Neural crest cell (in vitro differentiated cells): ENCODE measurements at regions not wholly inside any gene's neighbourhood (a gene's known extent, or its start where the extent isn't known, plus 50 kb on each side); places are given as distances from the start of the nearest gene placed in this dataset.

Experiments used
- DNase-seq: peaks from one replicate; pipeline ENCODE4 v3.0.0; 2021; ENCODE audit warnings: low read depth, mixed read lengths, low spot score
- H3K27ac Mint-ChIP-seq: one replicate; pipeline ENCODE4 v1.8.0; 2021; ENCODE audit warnings: mild to moderate bottlenecking, mixed read lengths; ENCODE audit not compliant: unreplicated experiment
- H3K27me3 Mint-ChIP-seq: 2 replicates; pipeline ENCODE4 v1.8.0; 2021; ENCODE audit warnings: low read depth, mild to moderate bottlenecking, mixed read lengths
- H3K36me3 Mint-ChIP-seq: 2 replicates; pipeline ENCODE4 v1.8.0; 2021; ENCODE audit warnings: low read depth, mild to moderate bottlenecking, mixed read lengths
- H3K4me1 Mint-ChIP-seq: 2 replicates; pipeline ENCODE4 v1.8.0; 2021; ENCODE audit warnings: mixed read lengths
- H3K4me3 Mint-ChIP-seq: one replicate; pipeline ENCODE4 v1.8.0; 2021; ENCODE audit warnings: mild to moderate bottlenecking, mixed read lengths
- H3K9me3 Mint-ChIP-seq: 2 replicates; pipeline ENCODE4 v1.8.0; 2021; ENCODE audit warnings: mixed read lengths
- TF ChIP-seq, protein P1 (sequence below): fragments of 200-600 bp; sonication (generic); conservative IDR thresholded peaks from 2 replicates; pipeline ENCODE4 v1.5.0; 2021; ENCODE audit warnings: antibody characterized with exemption, mild to moderate bottlenecking

DNA sequence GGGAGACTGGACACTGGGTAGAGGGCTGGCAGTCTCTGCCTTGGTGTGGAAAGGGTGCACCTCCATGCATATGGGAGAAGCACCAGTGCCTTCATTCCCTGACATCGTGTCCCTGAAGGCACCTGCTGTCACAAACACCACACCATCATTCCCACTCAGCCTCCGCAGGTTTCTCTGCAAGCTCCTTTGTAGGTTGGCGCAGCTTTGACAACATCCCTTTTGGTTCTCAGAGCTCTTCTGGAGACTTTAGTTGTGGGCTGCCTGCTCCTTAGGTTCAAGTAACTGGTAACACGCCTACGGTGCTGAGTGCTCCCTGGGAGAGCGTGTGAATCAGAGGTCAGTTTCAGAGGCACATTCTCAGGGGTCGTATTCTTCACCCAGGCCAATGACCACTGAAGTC lies 50.2 kb upstream of the TULP4 start:
- H3K4me3 Mint-ChIP-seq = no peak overlapping the region

More for the DNA sequence above, 50.2 kb upstream of the TULP4 start:
- peaks cover 25% of the 10 kb centered on the region for H3K36me3 Mint-ChIP-seq
- H3K9me3 Mint-ChIP-seq = no peaks in the 10 kb centered on the region
- H3K27ac Mint-ChIP-seq = no peak overlapping the region
- peaks cover 23% of the 10 kb centered on the region for H3K4me1 Mint-ChIP-seq
- no peaks in the 10 kb centered on the region for H3K27me3 Mint-ChIP-seq
- TF ChIP-seq, protein P1, sequence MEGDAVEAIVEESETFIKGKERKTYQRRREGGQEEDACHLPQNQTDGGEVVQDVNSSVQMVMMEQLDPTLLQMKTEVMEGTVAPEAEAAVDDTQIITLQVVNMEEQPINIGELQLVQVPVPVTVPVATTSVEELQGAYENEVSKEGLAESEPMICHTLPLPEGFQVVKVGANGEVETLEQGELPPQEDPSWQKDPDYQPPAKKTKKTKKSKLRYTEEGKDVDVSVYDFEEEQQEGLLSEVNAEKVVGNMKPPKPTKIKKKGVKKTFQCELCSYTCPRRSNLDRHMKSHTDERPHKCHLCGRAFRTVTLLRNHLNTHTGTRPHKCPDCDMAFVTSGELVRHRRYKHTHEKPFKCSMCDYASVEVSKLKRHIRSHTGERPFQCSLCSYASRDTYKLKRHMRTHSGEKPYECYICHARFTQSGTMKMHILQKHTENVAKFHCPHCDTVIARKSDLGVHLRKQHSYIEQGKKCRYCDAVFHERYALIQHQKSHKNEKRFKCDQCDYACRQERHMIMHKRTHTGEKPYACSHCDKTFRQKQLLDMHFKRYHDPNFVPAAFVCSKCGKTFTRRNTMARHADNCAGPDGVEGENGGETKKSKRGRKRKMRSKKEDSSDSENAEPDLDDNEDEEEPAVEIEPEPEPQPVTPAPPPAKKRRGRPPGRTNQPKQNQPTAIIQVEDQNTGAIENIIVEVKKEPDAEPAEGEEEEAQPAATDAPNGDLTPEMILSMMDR = no peak
- no peak for DNase-seq
